Muscle layer of colon (tissue), 2 donors: ENCODE measurements at regions not wholly inside any gene's neighbourhood (a gene's known extent, or its start where the extent isn't known, plus 50 kb on each side); places are given as distances from the start of the nearest gene placed in this dataset.

Experiments used
- H3K27ac ChIP-seq: one replicate; pipeline ENCODE4 v1.7.0; 2013; ENCODE audit warnings: low read depth, mild to moderate bottlenecking, low read length, moderate library complexity
- H3K27me3 ChIP-seq, 2 donors: one replicate each; pipeline ENCODE4 v1.7.0; 2013; ENCODE audit warnings: low read length in 2 of 2, mild to moderate bottlenecking in 2 of 2; ENCODE audit not compliant: insufficient read depth in 2 of 2, control insufficient read depth in 1 of 2
- H3K36me3 ChIP-seq: one replicate; pipeline ENCODE4 v1.7.0; 2013; ENCODE audit warnings: mild to moderate bottlenecking, low read length; ENCODE audit not compliant: insufficient read depth
- H3K4me1 ChIP-seq: one replicate; pipeline ENCODE4 v1.7.0; 2013; ENCODE audit warnings: mild to moderate bottlenecking, low read length; ENCODE audit not compliant: insufficient read depth
- H3K4me3 ChIP-seq, 2 donors: one replicate each; pipeline ENCODE4 v1.7.0; 2013; ENCODE audit warnings: low read length in 2 of 2, low read depth in 1 of 2, mild to moderate bottlenecking in 1 of 2, moderate library complexity in 1 of 2
- H3K9ac ChIP-seq: one replicate; pipeline ENCODE4 v1.7.0; 2013; ENCODE audit warnings: low read length
- H3K9me3 ChIP-seq: one replicate; pipeline ENCODE4 v1.7.0; 2013; ENCODE audit warnings: mild to moderate bottlenecking, low read length
- donor health status: abdominal sarcoma.
- donor health status: Adenocarcinoma of cecum.

DNA sequence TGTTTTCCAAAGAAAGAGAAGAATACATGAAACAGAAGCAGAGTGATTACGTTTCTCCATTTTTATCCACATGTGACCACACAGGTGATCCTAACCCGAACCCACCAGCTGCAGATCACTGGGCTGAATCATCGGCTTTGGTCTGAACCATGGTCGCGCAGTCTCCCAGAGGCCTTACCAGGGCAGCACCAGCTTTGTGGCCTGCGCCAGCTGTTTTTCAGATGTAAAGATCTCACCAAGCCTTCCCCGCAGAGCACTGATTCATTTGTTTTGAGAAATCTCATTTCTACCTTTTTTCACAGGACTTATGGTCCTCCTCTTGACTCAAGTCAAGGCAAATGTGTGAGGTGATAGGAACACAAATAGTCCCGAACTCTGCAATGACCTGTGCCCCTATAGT is 207.0 kb upstream of the PPP2R2D start:
- no peak overlapping the region for H3K27ac ChIP-seq

DNA sequence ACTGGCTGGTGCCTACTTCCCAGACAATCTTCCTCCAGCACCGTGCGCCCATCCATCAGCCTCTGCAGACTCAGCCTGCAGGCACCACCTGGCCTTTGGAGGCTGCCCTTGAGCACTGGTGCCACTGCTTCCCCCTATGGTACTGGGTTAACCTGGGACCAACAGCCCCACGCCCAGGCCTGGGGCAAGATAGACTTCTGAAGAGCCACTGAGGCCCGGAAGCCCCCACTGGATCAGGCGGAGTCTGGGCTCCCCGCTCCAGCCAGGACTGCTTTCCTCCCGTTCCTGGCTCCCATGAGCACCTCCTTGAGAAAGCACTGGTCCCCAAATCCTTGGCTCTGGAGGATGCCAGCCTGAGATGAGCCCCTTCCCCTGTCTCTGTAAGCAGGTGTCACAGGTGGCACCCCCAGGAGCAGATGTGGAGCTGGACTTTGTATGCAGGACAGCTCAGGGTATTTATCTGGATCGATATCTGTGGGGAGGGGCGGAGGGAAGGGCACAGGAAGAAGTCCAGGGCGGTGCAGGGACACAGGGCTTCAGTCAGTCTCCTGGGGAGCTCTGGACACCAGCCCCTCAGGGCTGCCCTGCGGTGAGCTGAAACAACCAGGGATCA is 206.5 kb upstream of the PPP2R2D start:
- Histone ChIP-seq H3K27ac (no peak overlapping the region), H3K4me3 (no peak overlapping the region)

More for the DNA sequence above, 207.0 kb upstream of the PPP2R2D start:
- H3K9me3 ChIP-seq: no peaks in the 10 kb centered on the region
- no peaks in the 10 kb centered on the region for H3K4me1 ChIP-seq
- no peak overlapping the region for H3K9ac ChIP-seq
- H3K36me3 ChIP-seq: no peaks in the 10 kb centered on the region
- no peaks in the 10 kb centered on the region for H3K27me3 ChIP-seq
- no peak overlapping the region for H3K4me3 ChIP-seq

DNA sequence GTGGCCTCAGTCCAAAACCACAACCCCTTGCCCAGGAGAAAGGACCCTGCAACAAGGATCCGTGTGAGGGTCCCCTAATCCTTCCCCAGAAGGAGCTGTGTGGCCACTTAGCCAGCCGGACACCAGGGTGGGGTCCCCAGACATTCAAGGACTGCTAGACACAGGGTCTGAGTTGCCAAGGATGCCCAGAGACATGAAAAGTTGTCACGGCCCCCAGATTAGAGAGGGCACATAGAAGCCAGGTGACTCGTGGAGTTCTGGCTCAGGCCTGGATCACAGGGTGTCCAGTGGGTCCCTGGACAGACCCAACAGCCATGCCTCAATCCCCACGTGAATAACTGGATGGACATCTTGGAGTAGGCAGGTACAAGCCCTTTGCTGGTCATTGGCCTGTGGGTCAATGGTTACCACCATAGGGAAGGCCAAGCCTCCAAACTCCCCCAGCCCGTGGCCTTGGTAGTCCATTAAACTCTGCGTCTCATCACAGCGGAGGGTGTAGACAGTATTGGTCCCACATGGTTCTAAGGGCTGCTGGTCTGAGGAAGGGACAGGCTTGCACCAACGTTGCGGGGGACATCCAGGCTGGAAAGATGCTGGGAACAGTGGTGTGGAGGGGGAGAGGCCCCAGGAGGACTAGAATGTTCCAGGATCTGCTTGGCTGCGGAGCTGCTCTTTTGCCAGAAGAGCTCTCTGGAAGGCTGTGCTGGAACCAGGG is 205.9 kb upstream of the PPP2R2D start:
- no peak overlapping the region for H3K9ac ChIP-seq
- H3K4me3 ChIP-seq: no peak overlapping the region
- H3K36me3 ChIP-seq: no peaks in the 10 kb centered on the region
- H3K27ac ChIP-seq: no peak overlapping the region
- H3K9me3 ChIP-seq: no peaks in the 10 kb centered on the region
- peaks cover 0 to 2% of the 10 kb centered on the region in 2 donors for H3K27me3 ChIP-seq
- no peaks in the 10 kb centered on the region for H3K4me1 ChIP-seq

More for the DNA sequence above, 206.5 kb upstream of the PPP2R2D start:
- H3K36me3 ChIP-seq: no peaks in the 10 kb centered on the region
- no peaks in the 10 kb centered on the region for H3K4me1 ChIP-seq
- no peak overlapping the region for H3K9ac ChIP-seq
- no peaks in the 10 kb centered on the region for H3K9me3 ChIP-seq
- no peaks in the 10 kb centered on the region for H3K27me3 ChIP-seq

DNA sequence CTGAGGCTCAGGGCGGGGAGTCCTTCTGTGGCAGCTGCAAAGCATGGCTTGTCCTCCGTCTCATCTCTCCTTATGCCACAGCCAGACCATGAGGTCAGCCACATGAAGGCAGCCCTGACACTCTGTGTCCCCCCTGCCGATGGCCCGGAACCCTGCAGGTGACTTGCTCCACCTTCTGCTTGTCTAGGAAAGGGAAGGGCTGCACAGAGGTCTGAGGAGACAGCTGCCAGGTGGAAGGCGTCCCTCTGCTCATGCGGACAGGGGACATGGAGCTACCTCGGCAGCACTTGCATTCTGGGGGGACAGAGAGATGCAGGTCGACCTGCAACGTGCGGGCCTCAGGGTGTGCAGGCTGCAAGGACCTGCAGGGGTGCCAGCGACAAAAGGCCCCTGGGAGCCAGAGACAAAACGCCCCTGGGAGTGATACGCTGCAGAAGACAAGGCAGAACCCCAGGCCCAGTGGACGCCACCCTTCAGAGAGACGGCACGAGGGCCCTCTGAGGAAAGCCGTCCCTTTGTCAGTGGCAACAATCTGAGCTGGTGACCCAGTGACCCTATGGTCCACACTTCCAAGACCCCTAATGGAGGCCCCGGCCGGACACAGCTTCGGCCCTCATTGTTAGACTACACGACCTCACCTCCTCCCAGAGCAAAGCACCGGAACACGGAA is 205.2 kb upstream of the PPP2R2D start:
- Histone ChIP-seq H3K9ac (no peak overlapping the region), H3K9me3 (no peaks in the 10 kb centered on the region), H3K27ac (no peak overlapping the region), H3K4me1 (no peaks in the 10 kb centered on the region), H3K4me3 (no peak overlapping the region), H3K27me3 (peaks cover 0 to 8% of the 10 kb centered on the region in 2 donors), H3K36me3 (no peaks in the 10 kb centered on the region)

DNA sequence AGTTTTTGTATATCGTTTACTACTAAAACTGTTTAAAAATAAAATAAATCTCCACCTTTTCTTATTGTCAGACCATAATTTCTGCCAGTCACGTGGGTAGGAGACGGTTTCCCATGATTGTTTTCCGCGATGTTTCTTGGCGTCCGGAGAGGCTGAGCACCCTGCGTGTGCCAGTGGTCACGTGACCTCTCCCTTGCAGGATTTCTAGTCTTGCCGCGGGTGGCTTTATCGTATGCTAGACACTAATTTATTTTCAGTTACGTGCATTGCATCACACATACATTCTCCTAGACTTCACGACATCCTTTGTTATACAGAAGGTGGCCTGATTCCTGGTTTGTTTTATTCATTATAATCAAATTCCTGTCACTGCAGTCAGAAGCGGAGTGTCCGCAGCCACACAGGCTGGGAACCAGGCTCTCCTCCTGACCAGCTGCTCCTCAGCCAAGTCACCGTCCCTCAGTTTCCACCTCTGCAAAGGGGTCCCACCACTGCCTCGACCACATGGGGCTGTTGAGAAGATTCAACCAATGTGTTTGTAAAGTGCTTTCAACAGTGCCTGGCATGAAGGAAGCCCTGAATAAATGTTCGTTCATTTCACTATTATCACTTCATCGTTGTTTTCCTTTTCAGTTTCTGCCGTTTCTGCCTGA is 203.2 kb upstream of the PPP2R2D start:
- peaks cover 0 to 8% of the 10 kb centered on the region in 2 donors for H3K27me3 ChIP-seq
- H3K4me3 ChIP-seq: no peak overlapping the region
- H3K36me3 ChIP-seq: no peaks in the 10 kb centered on the region
- H3K27ac ChIP-seq: no peak overlapping the region
- H3K9ac ChIP-seq: no peak overlapping the region
- no peaks in the 10 kb centered on the region for H3K4me1 ChIP-seq
- no peaks in the 10 kb centered on the region for H3K9me3 ChIP-seq

DNA sequence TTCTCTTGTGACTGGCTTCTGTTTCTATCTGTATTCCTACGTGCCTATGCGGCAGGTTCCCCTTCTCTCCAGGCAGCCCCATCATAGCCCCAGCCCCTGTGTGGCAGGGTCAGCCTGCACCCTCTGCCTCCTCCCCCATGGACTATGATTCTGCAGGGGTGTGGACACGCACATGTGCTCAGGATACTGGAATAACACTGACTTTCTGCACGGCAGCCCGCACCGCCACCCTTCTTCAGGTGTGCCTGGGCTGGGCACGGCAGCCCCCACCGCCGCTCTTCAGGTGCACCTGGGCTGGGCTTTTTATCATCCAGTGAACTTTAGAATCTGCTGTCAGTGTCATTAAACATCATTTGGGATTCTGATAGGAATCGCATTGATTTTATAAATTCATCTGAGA is 202.6 kb upstream of the PPP2R2D start:
- no peaks in the 10 kb centered on the region for H3K4me1 ChIP-seq
- peaks cover 0 to 8% of the 10 kb centered on the region in 2 donors for H3K27me3 ChIP-seq
- no peaks in the 10 kb centered on the region for H3K36me3 ChIP-seq

DNA sequence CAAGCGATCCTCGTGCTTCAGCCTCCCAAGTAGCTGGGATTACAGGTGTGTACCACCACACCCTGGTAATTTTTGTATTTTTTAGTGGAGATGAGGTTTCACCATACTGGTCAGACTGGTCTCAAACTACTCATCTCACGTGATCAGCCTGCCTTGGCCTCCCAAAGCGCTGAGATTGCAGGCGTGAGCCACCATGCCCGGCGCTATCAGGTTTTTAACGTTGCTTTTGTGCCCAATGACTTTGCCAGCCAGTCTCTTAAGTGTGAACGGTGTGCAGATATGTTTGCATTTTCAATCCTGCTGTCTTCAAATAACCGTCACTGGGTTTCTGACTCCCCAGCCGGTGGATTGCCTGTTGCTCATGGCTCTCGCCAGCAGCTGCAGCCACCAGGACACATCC is 201.8 kb upstream of the PPP2R2D start:
- H3K9me3 ChIP-seq: no peaks in the 10 kb centered on the region
- no peak overlapping the region for H3K9ac ChIP-seq
- H3K27ac ChIP-seq: no peak overlapping the region
- peaks cover 0 to 8% of the 10 kb centered on the region in 2 donors for H3K27me3 ChIP-seq
- no peaks in the 10 kb centered on the region for H3K36me3 ChIP-seq
- H3K4me3 ChIP-seq: no peak overlapping the region
- H3K4me1 ChIP-seq: no peaks in the 10 kb centered on the region

More for the DNA sequence above, 202.6 kb upstream of the PPP2R2D start:
- Histone ChIP-seq H3K9ac (no peak overlapping the region), H3K4me3 (no peak overlapping the region), H3K9me3 (no peaks in the 10 kb centered on the region), H3K27ac (no peak overlapping the region)

DNA sequence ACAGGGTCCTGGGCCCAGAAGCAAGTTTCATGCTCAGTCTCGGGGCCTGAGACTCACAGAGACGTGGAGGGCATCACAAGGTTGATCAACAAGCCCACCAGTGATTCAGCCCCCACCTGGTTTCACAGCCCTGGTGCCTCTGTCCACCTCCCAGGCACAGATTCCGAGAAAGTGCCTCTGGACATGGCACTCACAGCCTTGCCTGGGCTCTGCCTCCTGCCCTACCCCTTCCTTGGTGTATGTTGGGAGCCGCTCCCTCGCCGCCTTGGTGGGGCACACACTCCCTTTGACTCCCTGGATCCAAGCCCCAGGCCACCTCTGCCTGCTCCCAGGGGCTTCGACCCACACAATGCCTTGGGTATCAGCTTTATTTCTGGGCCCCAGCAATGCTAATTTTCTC is 200.8 kb upstream of the PPP2R2D start:
- Histone ChIP-seq H3K27ac (no peak overlapping the region), H3K9me3 (no peaks in the 10 kb centered on the region), H3K4me3 (no peak overlapping the region), H3K27me3 (peaks cover 0 to 8% of the 10 kb centered on the region in 2 donors), H3K9ac (no peak overlapping the region), H3K4me1 (no peaks in the 10 kb centered on the region), H3K36me3 (no peaks in the 10 kb centered on the region)

DNA sequence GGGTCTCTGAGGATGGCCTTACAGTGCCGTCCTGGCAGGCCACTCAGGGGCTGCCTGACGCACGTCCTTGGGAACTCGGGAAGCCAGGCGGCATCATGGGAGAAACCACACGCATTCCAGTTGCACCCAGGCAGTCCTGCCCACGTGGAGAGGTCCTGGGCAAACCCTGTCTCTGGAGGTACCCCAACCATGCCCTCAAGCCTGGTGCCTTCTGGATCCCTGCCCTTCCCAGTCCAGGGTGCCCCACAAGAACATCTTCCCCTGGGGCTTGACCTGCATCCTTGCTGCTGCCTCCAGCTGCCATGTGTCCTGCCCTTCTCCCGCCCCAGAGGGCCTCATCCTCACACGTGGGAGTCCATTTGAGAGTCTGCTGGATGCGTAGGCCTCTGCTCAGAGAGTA is 200.3 kb upstream of the PPP2R2D start:
- H3K27ac ChIP-seq: no peak overlapping the region
- no peak overlapping the region for H3K9ac ChIP-seq
- H3K9me3 ChIP-seq: no peaks in the 10 kb centered on the region
- no peaks in the 10 kb centered on the region for H3K4me1 ChIP-seq
- peaks cover 0 to 8% of the 10 kb centered on the region in 2 donors for H3K27me3 ChIP-seq
- no peak overlapping the region for H3K4me3 ChIP-seq
- H3K36me3 ChIP-seq: no peaks in the 10 kb centered on the region

DNA sequence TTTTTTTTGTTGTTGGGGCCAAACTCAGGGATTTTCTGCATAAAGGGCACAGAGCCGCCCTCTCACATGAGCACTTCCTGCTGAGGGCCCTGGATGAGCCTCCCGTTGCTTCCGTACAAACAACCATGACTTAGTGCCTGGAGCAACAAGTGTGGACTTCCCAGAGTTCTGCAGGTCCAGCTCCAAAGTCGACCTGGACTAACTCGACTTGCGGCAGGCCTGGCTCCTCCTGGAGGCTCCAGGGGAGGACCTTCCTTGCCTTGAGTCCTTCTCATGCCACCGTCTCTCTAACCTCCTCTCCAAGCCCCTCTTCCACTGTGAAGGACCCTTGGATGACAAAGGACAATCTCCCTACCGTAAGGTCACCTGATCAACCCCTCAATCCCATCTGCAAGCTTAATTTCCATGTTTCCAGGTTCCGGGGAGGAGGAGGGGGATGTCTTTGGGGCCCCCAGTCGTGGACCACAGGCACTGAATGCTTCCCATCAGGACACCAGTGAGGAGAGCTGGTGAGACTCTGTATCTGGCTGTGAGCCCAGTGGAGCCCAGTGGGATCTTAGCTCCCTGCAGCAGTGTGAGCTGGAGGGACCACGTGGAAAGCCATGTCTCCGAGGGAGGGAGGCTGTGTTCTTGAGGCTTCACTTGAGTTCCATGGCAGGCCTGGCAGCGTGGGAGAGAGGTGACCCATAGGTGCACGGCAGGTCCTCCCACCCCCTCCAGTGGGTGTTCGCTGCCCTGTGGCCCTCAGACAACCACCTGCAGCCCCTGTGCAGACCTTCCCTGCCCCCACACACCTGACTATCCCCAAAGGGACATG is 199.5 kb upstream of the PPP2R2D start:
- Histone ChIP-seq H3K4me3 (no peak overlapping the region), H3K27ac (no peak overlapping the region), H3K9ac (no peak overlapping the region), H3K27me3 (peaks cover 0 to 8% of the 10 kb centered on the region in 2 donors), H3K4me1 (no peaks in the 10 kb centered on the region), H3K36me3 (no peaks in the 10 kb centered on the region), H3K9me3 (no peaks in the 10 kb centered on the region)
